ENCODE measurements at regions not wholly inside any gene's neighbourhood (a gene's known extent, or its start where the extent isn't known, plus 50 kb on each side); places are given as distances from the start of the nearest gene placed in this dataset.

GRCh38 chr4:35912174-35912573, 332.1 kb downstream of the ARAP2 start:
- intact Hi-C loops (cut with DNase I) = no loop called here
- DNase-seq = no peak

- no peak for DNase-seq
- intact Hi-C loops (cut with DNase I) = no loop called here
Measured at GRCh38 chr4:35918491-35918977, 325.8 kb downstream of the ARAP2 start.

- intact Hi-C loops (cut with DNase I) = no loop called here
- no peak for DNase-seq
Measured at GRCh38 chr4:35925806-35926205, 318.5 kb downstream of the ARAP2 start.

GRCh38 chr4:35926788-35927187, 317.5 kb downstream of the ARAP2 start:
- intact Hi-C loops (cut with DNase I) = no loop called here
- DNase-seq = no peak

- DNase-seq = no peak
- intact Hi-C loops (cut with DNase I) = no loop called here
Measured at GRCh38 chr4:35933901-35934300, 310.4 kb downstream of the ARAP2 start.

GRCh38 chr4:35934320-35934981, 309.9 kb downstream of the ARAP2 start:
- no peak for DNase-seq
- intact Hi-C loops (cut with DNase I) = no loop called here

- no peak for DNase-seq
- intact Hi-C loops (cut with DNase I) = no loop called here
Measured at GRCh38 chr4:35938936-35939335, 305.4 kb downstream of the ARAP2 start.

- intact Hi-C loops (cut with DNase I) = no loop called here
- DNase-seq = no peak
Measured at GRCh38 chr4:35939751-35940150, 304.6 kb downstream of the ARAP2 start.

GRCh38 chr4:35942092-35942491, 302.2 kb downstream of the ARAP2 start:
- intact Hi-C loops (cut with DNase I) = no loop called here
- no peak for DNase-seq

GRCh38 chr4:35943606-35944005, 300.7 kb downstream of the ARAP2 start:
- intact Hi-C loops (cut with DNase I) = no loop called here
- DNase-seq = no peak

- DNase-seq = no peak
- intact Hi-C loops (cut with DNase I) = no loop called here
Measured at GRCh38 chr4:35948171-35948570, 296.1 kb downstream of the ARAP2 start.

- DNase-seq = no peak
- intact Hi-C loops (cut with DNase I) = no loop called here
Measured at GRCh38 chr4:35950442-35950841, 293.9 kb downstream of the ARAP2 start.

GRCh38 chr4:35952751-35953150, 291.6 kb downstream of the ARAP2 start:
- intact Hi-C loops (cut with DNase I) = no loop called here
- no peak for DNase-seq

GRCh38 chr4:35963383-35963782, 280.9 kb downstream of the ARAP2 start:
- intact Hi-C loops (cut with DNase I) = no loop called here
- no peak for DNase-seq

GRCh38 chr4:35963974-35964515, 280.3 kb downstream of the ARAP2 start:
- intact Hi-C loops (cut with DNase I) = no loop called here
- DNase-seq = no peak

GRCh38 chr4:35965300-35965699, 279.0 kb downstream of the ARAP2 start:
- intact Hi-C loops (cut with DNase I) = no loop called here
- DNase-seq = no peak

- no peak for DNase-seq
- intact Hi-C loops (cut with DNase I) = no loop called here
Measured at GRCh38 chr4:35966566-35966965, 277.7 kb downstream of the ARAP2 start.

- intact Hi-C loops (cut with DNase I) = no loop called here
- no peak for DNase-seq
Measured at GRCh38 chr4:35970366-35970960, 273.9 kb downstream of the ARAP2 start.

GRCh38 chr4:35972814-35973213, 271.5 kb downstream of the ARAP2 start:
- intact Hi-C loops (cut with DNase I) = no loop called here
- no peak for DNase-seq

- no peak for DNase-seq
- intact Hi-C loops (cut with DNase I) = no loop called here
Measured at GRCh38 chr4:35975617-35976355, 268.5 kb downstream of the ARAP2 start.

GRCh38 chr4:35978551-35978950, 265.8 kb downstream of the ARAP2 start:
- DNase-seq = no peak
- intact Hi-C loops (cut with DNase I) = no loop called here
